ENCODE measurements at regions not wholly inside any gene's neighbourhood (a gene's known extent, or its start where the extent isn't known, plus 50 kb on each side); places are given as distances from the start of the nearest gene placed in this dataset.
"Not testable (repeated sequence)": the region's sequence is repeated elsewhere in the genome, so short reads cannot be mapped to it uniquely, and the experiment has no call there.

- H3K9me3 ChIP-seq (ENCODE audit: insufficient read depth, low read depth, low read length), result no peaks in the 10 kb centered on the region; the same call in 1 of the 2 replicates
- no peaks in the 10 kb centered on the region for H3K27me3 ChIP-seq (ENCODE audit: insufficient read depth, low read length, poor library complexity, severe bottlenecking)
- TF ChIP-seq CTCF (conservative IDR thresholded peaks at IDR 0.05; ENCODE audit: low read length), result no peak
- no peak for TF ChIP-seq EZH2phosphoT487 (IDR thresholded peaks at IDR 0.05; ENCODE audit: borderline replicate concordance)
- no peaks in the 10 kb centered on the region for H4K20me1 ChIP-seq (ENCODE audit: insufficient read depth, low read length, poor library complexity, severe bottlenecking)
- no peak overlapping the region for H3K4me2 ChIP-seq (ENCODE audit: low read depth, low read length, poor library complexity, severe bottlenecking)
- no peaks in the 10 kb centered on the region for H3F3A ChIP-seq (ENCODE audit: low read depth)
- peaks cover 20% of the 10 kb centered on the region for H3K4me1 ChIP-seq (ENCODE audit: insufficient read depth, low read length, poor library complexity, severe bottlenecking)
- H3K4me3 ChIP-seq (ENCODE audit: low read length, poor library complexity, severe bottlenecking), result no peak overlapping the region
- peaks cover 39% of the 10 kb centered on the region for H3K79me2 ChIP-seq (ENCODE audit: insufficient read depth, low read length)
- no peaks in the 10 kb centered on the region for H3K9me2 ChIP-seq (replicated peaks; ENCODE audit: low read depth, low read length)
- H3K9ac ChIP-seq (ENCODE audit: low read depth, low read length, poor library complexity, severe bottlenecking), result no peak overlapping the region
- no peaks in the 10 kb centered on the region for H3K36me3 ChIP-seq (ENCODE audit: insufficient read depth, low read length)
- H2AFZ ChIP-seq (ENCODE audit: low read length), result no peak overlapping the region
Observed at GRCh38 chr12:4833524-4833923, 76.2 kb upstream of the KCNA1 start.

GRCh38 chr12:4842401-4842800 is 67.3 kb upstream of the KCNA1 start:
- not testable (repeated sequence) for H3K9me3 ChIP-seq (ENCODE audit: insufficient read depth, low read depth, low read length); H3K4me3 ChIP-seq (ENCODE audit: low read length, poor library complexity, severe bottlenecking); H3K27me3 ChIP-seq (ENCODE audit: insufficient read depth, low read length, poor library complexity, severe bottlenecking); H2AFZ ChIP-seq (ENCODE audit: low read length); H3K9me2 ChIP-seq (replicated peaks; ENCODE audit: low read depth, low read length); H3K4me1 ChIP-seq (ENCODE audit: insufficient read depth, low read length, poor library complexity, severe bottlenecking); H3K79me2 ChIP-seq (ENCODE audit: insufficient read depth, low read length); H3K36me3 ChIP-seq (ENCODE audit: insufficient read depth, low read length); H3K4me2 ChIP-seq (ENCODE audit: low read depth, low read length, poor library complexity, severe bottlenecking); H3K9ac ChIP-seq (ENCODE audit: low read depth, low read length, poor library complexity, severe bottlenecking); H3F3A ChIP-seq (ENCODE audit: low read depth); H4K20me1 ChIP-seq (ENCODE audit: insufficient read depth, low read length, poor library complexity, severe bottlenecking)

GRCh38 chr12:4843907-4844306 is 65.8 kb upstream of the KCNA1 start:
- H3K27me3 ChIP-seq (ENCODE audit: insufficient read depth, low read length, poor library complexity, severe bottlenecking), result no peaks in the 10 kb centered on the region

More at GRCh38 chr12:4843907-4844306, 65.8 kb upstream of the KCNA1 start:
- Histone ChIP-seq H3K4me2 (ENCODE audit: low read depth, low read length, poor library complexity, severe bottlenecking) (no peak overlapping the region), H2AFZ (ENCODE audit: low read length) (no peak overlapping the region), H3K9ac (ENCODE audit: low read depth, low read length, poor library complexity, severe bottlenecking) (no peak overlapping the region), H4K20me1 (ENCODE audit: insufficient read depth, low read length, poor library complexity, severe bottlenecking) (no peaks in the 10 kb centered on the region), H3F3A (ENCODE audit: low read depth) (no peaks in the 10 kb centered on the region), H3K79me2 (ENCODE audit: insufficient read depth, low read length) (no peaks in the 10 kb centered on the region), H3K9me2 (replicated peaks; ENCODE audit: low read depth, low read length) (no peaks in the 10 kb centered on the region), H3K4me1 (ENCODE audit: insufficient read depth, low read length, poor library complexity, severe bottlenecking) (no peaks in the 10 kb centered on the region), H3K36me3 (ENCODE audit: insufficient read depth, low read length) (no peaks in the 10 kb centered on the region), H3K4me3 (ENCODE audit: low read length, poor library complexity, severe bottlenecking) (no peak overlapping the region), H3K9me3 (ENCODE audit: insufficient read depth, low read depth, low read length) (no peaks in the 10 kb centered on the region)
- TF ChIP-seq CTCF (conservative IDR thresholded peaks at IDR 0.05; ENCODE audit: low read length) (no peak), EZH2phosphoT487 (IDR thresholded peaks at IDR 0.05; ENCODE audit: borderline replicate concordance) (no peak)
